Astrocyte of the hippocampus (primary cell): ENCODE measurements at regions not wholly inside any gene's neighbourhood (a gene's known extent, or its start where the extent isn't known, plus 50 kb on each side); places are given as distances from the start of the nearest gene placed in this dataset.

ENCODE experiments used
- DNase-seq: peaks from one replicate; pipeline ENCODE4 v3.0.0; 2011; ENCODE audit warnings: low read depth, low spot score

GRCh38 chr7:46580766-46581165 lies 659.7 kb upstream of the IGFBP3 start:
- no peak for DNase-seq

- no peak for DNase-seq
These were observed 656.3 kb upstream of the IGFBP3 start for GRCh38 chr7:46577394-46577793.

GRCh38 chr7:46576950-46577349 lies 655.9 kb upstream of the IGFBP3 start:
- DNase-seq: no peak

GRCh38 chr7:46572691-46573090 lies 651.6 kb upstream of the IGFBP3 start:
- peak; percentile 23 for DNase-seq

GRCh38 chr7:46571996-46572395 lies 650.9 kb upstream of the IGFBP3 start:
- no peak for DNase-seq

- DNase-seq: peak; percentile 55
These were observed 648.0 kb upstream of the IGFBP3 start for GRCh38 chr7:46569133-46569465.

- DNase-seq: no peak
These were observed 647.5 kb upstream of the IGFBP3 start for GRCh38 chr7:46568420-46569132.

GRCh38 chr7:46567858-46568257 lies 646.8 kb upstream of the IGFBP3 start:
- DNase-seq: no peak

GRCh38 chr7:46566097-46566774 lies 645.2 kb upstream of the IGFBP3 start:
- no peak for DNase-seq

- DNase-seq: no peak
These were observed 644.4 kb upstream of the IGFBP3 start for GRCh38 chr7:46565253-46566096.

- DNase-seq: peak; percentile 54
These were observed 638.2 kb upstream of the IGFBP3 start for GRCh38 chr7:46559194-46559832.

GRCh38 chr7:46558482-46559193 lies 637.6 kb upstream of the IGFBP3 start:
- DNase-seq: peak; percentile 67

GRCh38 chr7:46557781-46558180 lies 636.7 kb upstream of the IGFBP3 start:
- no peak for DNase-seq

GRCh38 chr7:46557295-46557711 lies 636.2 kb upstream of the IGFBP3 start:
- DNase-seq: peak; percentile 30

GRCh38 chr7:46554688-46555422 lies 633.8 kb upstream of the IGFBP3 start:
- peak; percentile 73 for DNase-seq

GRCh38 chr7:46551603-46552002 lies 630.5 kb upstream of the IGFBP3 start:
- DNase-seq: no peak

- no peak for DNase-seq
These were observed 629.8 kb upstream of the IGFBP3 start for GRCh38 chr7:46550864-46551263.

- DNase-seq: no peak
These were observed 629.0 kb upstream of the IGFBP3 start for GRCh38 chr7:46549892-46550639.

- no peak for DNase-seq
These were observed 628.3 kb upstream of the IGFBP3 start for GRCh38 chr7:46549347-46549746.

GRCh38 chr7:46547044-46547443 lies 626.0 kb upstream of the IGFBP3 start:
- DNase-seq: no peak
